IMR-90 (cell line): ENCODE measurements at regions not wholly inside any gene's neighbourhood (a gene's known extent, or its start where the extent isn't known, plus 50 kb on each side); places are given as distances from the start of the nearest gene placed in this dataset.

Experiments used
- ATAC-seq: fragments of 200-7000 bp; cut with Tn5 transposase; 2 replicates; pipeline ENCODE4 v1.9.1; 2020; ENCODE audit warnings: low read depth, mild to moderate bottlenecking, moderate library complexity
- BruUV-seq: library from RNA; stranded (reverse); fragments of 400-500 nt; replicated peaks from 2 replicates; lab custom pipeline; 2021; lab: Mats Ljungman, UMichigan
- CTCF ChIA-PET: fragments of 300-600 bp; formaldehyde crosslinking; extraction: SDS; loops from one replicate; lab custom pipeline; 2021; ENCODE audit warnings: antibody characterized with exemption; lab: Yijun Ruan, JAX
- POLR2A ChIA-PET: fragments of 300-600 bp; sonication (Branson Sonifier 250); formaldehyde crosslinking; loops from one replicate; lab custom pipeline; 2022; ENCODE audit warnings: antibody characterized with exemption; ENCODE audit not compliant: unreplicated experiment; lab: Charles Lee
- DNase-seq: peaks from one replicate; pipeline ENCODE4 v3.0.0; 2013
- H2AFZ ChIP-seq: replicated peaks from 2 replicates; pipeline ENCODE3; 2013; ENCODE audit warnings: low read length, mild to moderate bottlenecking; ENCODE audit not compliant: poor library complexity
- H2AK5ac ChIP-seq: 2 replicates; pipeline ENCODE4 v1.6.1; 2013; ENCODE audit warnings: low read depth, low read length, inconsistent platforms
- H2AK9ac ChIP-seq: replicated peaks from 2 replicates; pipeline ENCODE3; 2013; ENCODE audit warnings: mild to moderate bottlenecking, low read depth, low read length, moderate library complexity; ENCODE audit not compliant: poor library complexity
- H2BK120ac ChIP-seq: 2 replicates; pipeline ENCODE4 v1.6.1; 2013; ENCODE audit warnings: low read depth, low read length, inconsistent platforms
- H2BK15ac ChIP-seq: 3 replicates; pipeline ENCODE4 v1.6.1; 2013; ENCODE audit warnings: low read depth, low read length, inconsistent platforms
- H2BK20ac ChIP-seq: 2 replicates; pipeline ENCODE4 v1.6.1; 2013; ENCODE audit warnings: low read depth, mild to moderate bottlenecking, inconsistent platforms, low read length, moderate library complexity
- H2BK5ac ChIP-seq: 2 replicates; pipeline ENCODE4 v1.6.1; 2013; ENCODE audit warnings: mild to moderate bottlenecking, low read depth, low read length, inconsistent platforms; ENCODE audit not compliant: poor library complexity, severe bottlenecking
- H3K14ac ChIP-seq: replicated peaks from 2 replicates; pipeline ENCODE4 v1.6.1; 2013; ENCODE audit warnings: low read depth, low read length, inconsistent platforms
- H3K18ac ChIP-seq: 2 replicates; pipeline ENCODE4 v1.6.1; 2013; ENCODE audit warnings: low read depth, low read length, control low read depth
- H3K23ac ChIP-seq: 2 replicates; pipeline ENCODE4 v1.6.1; 2013; ENCODE audit warnings: low read depth, low read length, inconsistent platforms
- H3K27ac ChIP-seq: 2 replicates; pipeline ENCODE4 v1.5.1; 2013; ENCODE audit warnings: mild to moderate bottlenecking, control low read depth, low read length; ENCODE audit not compliant: insufficient read depth
- H3K27me3 ChIP-seq: 2 replicates; pipeline ENCODE4 v1.6.1; 2013; ENCODE audit warnings: low read length; ENCODE audit not compliant: control insufficient read depth, insufficient read depth
- H3K36me3 ChIP-seq: 2 replicates; pipeline ENCODE4 v1.6.1; 2013; ENCODE audit warnings: low read length, mixed read lengths; ENCODE audit not compliant: control insufficient read depth, insufficient read depth
- H3K4ac ChIP-seq: 2 replicates; pipeline ENCODE4 v1.6.1; 2013; ENCODE audit warnings: low read depth, low read length, inconsistent platforms
- H3K4me1 ChIP-seq: 2 replicates; pipeline ENCODE4 v1.6.1; 2013; ENCODE audit warnings: low read length, mixed read lengths; ENCODE audit not compliant: control insufficient read depth, insufficient read depth
- H3K4me2 ChIP-seq: 2 replicates; pipeline ENCODE4 v1.6.1; 2013; ENCODE audit warnings: low read depth, mild to moderate bottlenecking, control low read depth, low read length, moderate library complexity
- H3K4me3 ChIP-seq: 2 replicates; pipeline ENCODE4 v1.5.1; 2013; ENCODE audit warnings: low read depth, mild to moderate bottlenecking, control low read depth, low read length, moderate library complexity; ENCODE audit not compliant: insufficient read depth
- H3K56ac ChIP-seq: 2 replicates; pipeline ENCODE4 v1.6.1; 2013; ENCODE audit warnings: low read length, inconsistent platforms; ENCODE audit not compliant: insufficient read depth; ENCODE audit errors: extremely low read depth
- H3K79me1 ChIP-seq, 2 experiments: 2 replicates each; pipeline ENCODE4 v1.6.1; 2013; ENCODE audit warnings: low read length in 2 of 2, inconsistent platforms in 1 of 2, low read depth in 1 of 2
- H3K9ac ChIP-seq: 2 replicates; pipeline ENCODE4 v1.6.1; 2013; ENCODE audit warnings: low read depth, low read length, control low read depth
- H3K9me1 ChIP-seq: 2 replicates; pipeline ENCODE4 v1.6.1; 2013; ENCODE audit warnings: low read length, inconsistent platforms; ENCODE audit not compliant: insufficient read depth
- H3K9me3 ChIP-seq: 2 replicates; pipeline ENCODE4 v1.6.1; 2013; ENCODE audit warnings: low read length; ENCODE audit not compliant: control insufficient read depth, insufficient read depth
- H4K20me1 ChIP-seq: 2 replicates; pipeline ENCODE4 v1.6.1; 2013; ENCODE audit warnings: low read length, inconsistent platforms; ENCODE audit not compliant: insufficient read depth
- H4K5ac ChIP-seq: 2 replicates; pipeline ENCODE4 v1.6.1; 2013; ENCODE audit warnings: mild to moderate bottlenecking, low read depth, low read length, control low read depth
- H4K8ac ChIP-seq, 2 experiments: 2 replicates each; pipeline ENCODE4 v1.6.1; 2013; ENCODE audit warnings: low read depth in 2 of 2, low read length in 2 of 2, control low read depth in 1 of 2, inconsistent platforms in 1 of 2
- H4K91ac ChIP-seq: 2 replicates; pipeline ENCODE4 v1.6.1; 2013; ENCODE audit warnings: low read depth, low read length, inconsistent platforms; ENCODE audit not compliant: insufficient read depth
- BHLHE40 ChIP-seq: fragments of 150-350 bp; IDR thresholded peaks from 2 replicates; pipeline ENCODE4 v1.6.1; 2016; ENCODE audit warnings: mild to moderate bottlenecking, low read depth, low read length
- RFX5 ChIP-seq: IDR thresholded peaks from 2 replicates; pipeline ENCODE4 v1.8.0; 2012; ENCODE audit warnings: low read depth, mild to moderate bottlenecking, low read length, moderate library complexity
- WGBS, 2 experiments: methylation state at CpG; one replicate each; pipeline versions ENCODE4 v1.1.5 to v1.1.7; 2013; ENCODE audit warnings: missing lambda C conversion rate in 2 of 2; ENCODE audit not compliant: insufficient read length in 1 of 2; ENCODE audit errors: extremely low coverage in 2 of 2; 5-methylcytosine and 5-hydroxymethylcytosine counted together
- dilution Hi-C: fragments of 300-500 bp; cut with HindIII; formaldehyde crosslinking; loops from one replicate; pipeline ENCODE4 v1.14.3; 2018; ENCODE audit warnings: low sequenced_read_pairs; ENCODE audit not compliant: unreplicated experiment
- in situ Hi-C: fragments of 300-500 bp; cut with MboI; formaldehyde crosslinking; loops from 3 replicates; pipeline ENCODE4 v1.14.3; 2019; ENCODE audit warnings: low sequenced_read_pairs, inconsistent platforms, mixed read lengths
- intact Hi-C: fragments of 100-400 bp; cut with micrococcal nuclease; formaldehyde crosslinking; loops from 2 replicates; pipeline ENCODE4 v1.10.0; 2022

DNA sequence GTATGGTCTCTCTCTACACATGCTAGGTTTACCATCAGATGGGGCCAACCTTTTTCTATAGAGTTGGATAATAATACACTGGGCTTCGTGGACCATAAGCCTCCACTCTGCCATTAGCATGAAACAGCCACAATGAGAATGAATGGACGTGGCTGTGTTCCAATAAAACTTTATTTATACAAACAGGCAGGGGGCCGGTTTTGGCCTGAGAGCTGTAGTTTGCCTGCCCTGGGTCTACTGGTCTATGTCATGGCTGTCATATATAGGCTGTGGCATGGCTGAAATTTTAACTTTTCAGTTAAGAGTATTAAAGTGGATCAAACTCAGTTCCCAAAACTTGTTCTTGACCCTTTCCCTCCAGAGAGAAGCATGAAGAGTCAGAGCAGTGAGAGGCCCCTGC lies 120.3 kb upstream of the MYL2 start:
- dilution Hi-C loops, result no loop called here

More for the DNA sequence above, 120.3 kb upstream of the MYL2 start:
- Histone ChIP-seq H3K23ac (no peak overlapping the region), H3K27ac (no peak overlapping the region), H2BK5ac (no peak overlapping the region), H3K4ac (no peak overlapping the region), H3K9me1 (no peaks in the 10 kb centered on the region), H3K14ac (no peak overlapping the region), H3K4me1 (no peaks in the 10 kb centered on the region), H2BK15ac (no peak overlapping the region), H2BK120ac (no peak overlapping the region), H2AFZ (no peak overlapping the region), H3K36me3 (no peaks in the 10 kb centered on the region), H3K4me2 (no peak overlapping the region), H3K9me3 (no peaks in the 10 kb centered on the region), H2AK5ac (no peak overlapping the region), H4K91ac (no peak overlapping the region), H3K79me1 (no peaks in the 10 kb centered on the region), H4K5ac (no peak overlapping the region), H2AK9ac (no peak overlapping the region), H3K27me3 (peaks cover 17% of the 10 kb centered on the region), H2BK20ac (no peak overlapping the region), H3K56ac (no peak overlapping the region), H4K8ac (no peak overlapping the region), H3K9ac (no peak overlapping the region), H3K18ac (no peak overlapping the region), H4K20me1 (no peaks in the 10 kb centered on the region), H3K4me3 (no peak overlapping the region)
- ChIA-PET POLR2A (no interaction called here), CTCF (no interaction called here)
- in situ Hi-C loops (no loop called here), intact Hi-C loops (no loop called here)
- no CpG with 5 or more reads among the region's 3 CpGs for WGBS, 2 experiments
- BruUV-seq, result no TSS peak
- ATAC-seq (no peak), DNase-seq (no peak)
- TF ChIP-seq BHLHE40, result no peak
- no peak for TF ChIP-seq RFX5
